SJCRH30 (cell line): ENCODE measurements at regions not wholly inside any gene's neighbourhood (a gene's known extent, or its start where the extent isn't known, plus 50 kb on each side); places are given as distances from the start of the nearest gene placed in this dataset.

Experiments used
- DNase-seq, 2 experiments: peaks; one replicate each; pipeline ENCODE4 v3.0.0-alpha.2; 2015 to 2020
- H3K27ac ChIP-seq: fragments of 250-450 bp; sonication (Bioruptor Pico); 2 replicates; pipeline ENCODE4 v1.5.1; 2020; ENCODE audit warnings: mild to moderate bottlenecking, moderate library complexity
- H3K27me3 ChIP-seq: fragments of 250-450 bp; sonication (Bioruptor Pico); 2 replicates; pipeline ENCODE4 v1.5.1; 2020; ENCODE audit warnings: mild to moderate bottlenecking, moderate library complexity
- H3K36me3 ChIP-seq: fragments of 250-450 bp; sonication (Bioruptor Pico); 2 replicates; pipeline ENCODE4 v1.5.1; 2020; ENCODE audit warnings: mild to moderate bottlenecking, moderate library complexity
- H3K4me1 ChIP-seq: fragments of 250-450 bp; sonication (Bioruptor Pico); 2 replicates; pipeline ENCODE4 v1.5.1; 2020; ENCODE audit warnings: mild to moderate bottlenecking, moderate library complexity
- H3K4me3 ChIP-seq: fragments of 250-450 bp; sonication (Bioruptor Pico); 2 replicates; pipeline ENCODE4 v1.5.1; 2020; ENCODE audit warnings: mild to moderate bottlenecking, moderate library complexity
- H3K9me3 ChIP-seq: fragments of 250-450 bp; sonication (Bioruptor Pico); replicated peaks from 2 replicates; pipeline ENCODE4 v1.5.1; 2020; ENCODE audit warnings: mild to moderate bottlenecking, moderate library complexity

- Histone ChIP-seq H3K36me3 (no peaks in the 10 kb centered on the region), H3K9me3 (no peaks in the 10 kb centered on the region), H3K27ac (peak overlapping the region; percentile 39; the same call in 1 of the 2 replicates), H3K27me3 (no peaks in the 10 kb centered on the region), H3K4me1 (peaks cover 26% of the 10 kb centered on the region), H3K4me3 (peak overlapping the region; percentile 28)
- peak; percentile 64 to 84 for DNase-seq
Measured at GRCh38 chr3:150222691-150223489, 185.2 kb upstream of the TSC22D2 start.

- Histone ChIP-seq H3K4me3 (no peak overlapping the region; the same call in 1 of the 2 replicates), H3K9me3 (no peaks in the 10 kb centered on the region), H3K36me3 (no peaks in the 10 kb centered on the region), H3K27ac (no peak overlapping the region), H3K27me3 (no peaks in the 10 kb centered on the region), H3K4me1 (peaks cover 32% of the 10 kb centered on the region)
- DNase-seq, result no peak
Measured at GRCh38 chr3:150221904-150222523, 186.1 kb upstream of the TSC22D2 start.

GRCh38 chr3:150220799-150221198 is 187.3 kb upstream of the TSC22D2 start:
- no peak for DNase-seq
- H3K4me3 ChIP-seq, result peak overlapping the region; percentile 37

GRCh38 chr3:150220041-150220440 is 188.1 kb upstream of the TSC22D2 start:
- H3K27me3 ChIP-seq, result no peaks in the 10 kb centered on the region
- H3K27ac ChIP-seq, result no peak overlapping the region
- no peaks in the 10 kb centered on the region for H3K9me3 ChIP-seq
- DNase-seq, result no peak
- no peaks in the 10 kb centered on the region for H3K36me3 ChIP-seq
- H3K4me3 ChIP-seq, result no peak overlapping the region
- H3K4me1 ChIP-seq, result peaks cover 42% of the 10 kb centered on the region

More at GRCh38 chr3:150220799-150221198, 187.3 kb upstream of the TSC22D2 start:
- Histone ChIP-seq H3K27ac (peak overlapping the region; percentile 21; the same call in 1 of the 2 replicates), H3K27me3 (no peaks in the 10 kb centered on the region), H3K4me1 (peaks cover 35% of the 10 kb centered on the region), H3K9me3 (no peaks in the 10 kb centered on the region), H3K36me3 (no peaks in the 10 kb centered on the region)

GRCh38 chr3:150218841-150219240 is 189.3 kb upstream of the TSC22D2 start:
- Histone ChIP-seq H3K9me3 (no peaks in the 10 kb centered on the region), H3K4me1 (peaks cover 42% of the 10 kb centered on the region)

GRCh38 chr3:150218236-150218635 is 189.9 kb upstream of the TSC22D2 start:
- no peak for DNase-seq
- Histone ChIP-seq H3K4me1 (peaks cover 37% of the 10 kb centered on the region), H3K9me3 (no peaks in the 10 kb centered on the region), H3K36me3 (no peaks in the 10 kb centered on the region), H3K27me3 (no peaks in the 10 kb centered on the region), H3K27ac (no peak overlapping the region), H3K4me3 (no peak overlapping the region)

More at GRCh38 chr3:150218841-150219240, 189.3 kb upstream of the TSC22D2 start:
- no peak overlapping the region for H3K27ac ChIP-seq
- no peaks in the 10 kb centered on the region for H3K36me3 ChIP-seq
- no peak for DNase-seq
- no peak overlapping the region for H3K4me3 ChIP-seq
- H3K27me3 ChIP-seq, result no peaks in the 10 kb centered on the region

- no peaks in the 10 kb centered on the region for H3K9me3 ChIP-seq
- no peak for DNase-seq
Measured at GRCh38 chr3:150217691-150218090, 190.4 kb upstream of the TSC22D2 start.

GRCh38 chr3:150216866-150217600 is 191.1 kb upstream of the TSC22D2 start:
- H3K4me3 ChIP-seq, result peak overlapping the region; percentile 15
- DNase-seq, result peak in 1 of 2 experiments; percentile 43
- H3K27me3 ChIP-seq, result no peaks in the 10 kb centered on the region
- peaks cover 26% of the 10 kb centered on the region for H3K4me1 ChIP-seq
- H3K36me3 ChIP-seq, result no peaks in the 10 kb centered on the region
- peak overlapping the region; percentile 84 for H3K27ac ChIP-seq
- no peaks in the 10 kb centered on the region for H3K9me3 ChIP-seq

More at GRCh38 chr3:150217691-150218090, 190.4 kb upstream of the TSC22D2 start:
- no peak overlapping the region for H3K4me3 ChIP-seq
- no peaks in the 10 kb centered on the region for H3K27me3 ChIP-seq
- H3K4me1 ChIP-seq, result peaks cover 33% of the 10 kb centered on the region
- no peak overlapping the region for H3K27ac ChIP-seq
- no peaks in the 10 kb centered on the region for H3K36me3 ChIP-seq

- H3K27ac ChIP-seq, result peak overlapping the region; percentile 84
- peak; percentile 95 to 99 for DNase-seq
Measured at GRCh38 chr3:150216041-150216811, 191.9 kb upstream of the TSC22D2 start.

GRCh38 chr3:150215616-150216015 is 192.5 kb upstream of the TSC22D2 start:
- no peaks in the 10 kb centered on the region for H3K36me3 ChIP-seq
- H3K27ac ChIP-seq, result peak overlapping the region; percentile 84
- H3K4me3 ChIP-seq, result no peak overlapping the region; the same call in 1 of the 2 replicates
- no peaks in the 10 kb centered on the region for H3K27me3 ChIP-seq
- peak; percentile 54 to 70 for DNase-seq
- H3K9me3 ChIP-seq, result no peaks in the 10 kb centered on the region
- peaks cover 17% of the 10 kb centered on the region for H3K4me1 ChIP-seq

More at GRCh38 chr3:150216041-150216811, 191.9 kb upstream of the TSC22D2 start:
- H3K27me3 ChIP-seq, result no peaks in the 10 kb centered on the region
- H3K36me3 ChIP-seq, result no peaks in the 10 kb centered on the region
- no peaks in the 10 kb centered on the region for H3K9me3 ChIP-seq
- peaks cover 19% of the 10 kb centered on the region for H3K4me1 ChIP-seq
- peak overlapping the region; percentile 15 for H3K4me3 ChIP-seq

- Histone ChIP-seq H3K27me3 (no peaks in the 10 kb centered on the region), H3K36me3 (no peaks in the 10 kb centered on the region), H3K27ac (no peak overlapping the region), H3K4me3 (no peak overlapping the region), H3K9me3 (no peaks in the 10 kb centered on the region), H3K4me1 (peaks cover 15% of the 10 kb centered on the region)
- no peak for DNase-seq
Measured at GRCh38 chr3:150213577-150213976, 194.5 kb upstream of the TSC22D2 start.

GRCh38 chr3:150210461-150211110 is 197.5 kb upstream of the TSC22D2 start:
- Histone ChIP-seq H3K36me3 (no peaks in the 10 kb centered on the region), H3K9me3 (no peaks in the 10 kb centered on the region), H3K27ac (no peak overlapping the region), H3K4me3 (no peak overlapping the region), H3K4me1 (peaks cover 5% of the 10 kb centered on the region), H3K27me3 (no peaks in the 10 kb centered on the region)
- DNase-seq, result no peak

GRCh38 chr3:150203273-150203672 is 204.8 kb upstream of the TSC22D2 start:
- Histone ChIP-seq H3K27me3 (no peaks in the 10 kb centered on the region), H3K36me3 (no peaks in the 10 kb centered on the region), H3K4me3 (no peak overlapping the region), H3K4me1 (no peaks in the 10 kb centered on the region), H3K9me3 (no peaks in the 10 kb centered on the region; the same call in 1 of the 2 replicates), H3K27ac (no peak overlapping the region)
- DNase-seq, result no peak

- Histone ChIP-seq H3K4me3 (no peak overlapping the region), H3K27me3 (no peaks in the 10 kb centered on the region), H3K27ac (no peak overlapping the region), H3K9me3 (no peaks in the 10 kb centered on the region; the same call in 1 of the 2 replicates), H3K36me3 (no peaks in the 10 kb centered on the region), H3K4me1 (no peaks in the 10 kb centered on the region)
- DNase-seq, result no peak
Measured at GRCh38 chr3:150202711-150203110, 205.4 kb upstream of the TSC22D2 start.
